ENCODE measurements at regions not wholly inside any gene's neighbourhood (a gene's known extent, or its start where the extent isn't known, plus 50 kb on each side); places are given as distances from the start of the nearest gene placed in this dataset.

- Histone ChIP-seq H3K9me3 (no peaks in the 10 kb centered on the region), H3K36me3 (no peaks in the 10 kb centered on the region), H3K27ac (no peak overlapping the region), H3K4me3 (no peak overlapping the region), H3K27me3 (no peaks in the 10 kb centered on the region), H3K4me1 (no peaks in the 10 kb centered on the region)
- TF ChIP-seq POLR2A (IDR thresholded peaks at IDR 0.05), result no peak
- TF ChIP-seq POLR2AphosphoS5 (IDR thresholded peaks at IDR 0.05; ENCODE audit: insufficient read depth in 1 of 2, low read depth in 1 of 2), result no peak
- no peak for TF ChIP-seq CTCF (IDR thresholded peaks at IDR 0.05)
- intact Hi-C loops (cut with DNase I), result no loop called here
- no peak for DNase-seq (ENCODE audit: extremely low spot score in 2 of 2)
Observed at GRCh38 chrX:45795546-45795945, 594.9 kb upstream of the DIPK2B start.

DNA sequence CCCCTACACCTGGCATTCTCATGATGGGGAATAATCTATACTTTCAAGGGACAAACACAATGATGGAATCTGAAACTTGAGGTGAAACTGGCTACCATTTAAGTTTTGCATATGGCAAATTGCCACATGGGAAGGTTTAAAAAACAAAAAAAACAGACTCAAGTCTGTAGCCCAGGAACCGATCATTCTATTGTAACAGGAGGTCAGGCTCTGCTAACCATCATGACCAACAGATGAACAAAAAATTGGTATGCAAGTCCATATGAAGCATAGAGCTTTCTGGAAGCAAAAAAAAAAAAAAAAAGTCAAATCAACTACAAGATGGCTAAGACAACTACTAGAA, 594.3 kb upstream of the DIPK2B start:
- intact Hi-C loops (cut with DNase I), result loop anchor here (5.0 kb wide), 1 partner anchor 658 kb away; no protein-coding TSS in a partner anchor
- H3K36me3 ChIP-seq, result no peaks in the 10 kb centered on the region
- H3K4me3 ChIP-seq, result no peak overlapping the region
- no peaks in the 10 kb centered on the region for H3K9me3 ChIP-seq
- no peak for TF ChIP-seq POLR2AphosphoS5 (IDR thresholded peaks at IDR 0.05; ENCODE audit: insufficient read depth in 1 of 2, low read depth in 1 of 2)
- no peak for TF ChIP-seq POLR2A (IDR thresholded peaks at IDR 0.05)
- TF ChIP-seq CTCF (IDR thresholded peaks at IDR 0.05), result no peak
- no peaks in the 10 kb centered on the region for H3K4me1 ChIP-seq
- DNase-seq (ENCODE audit: extremely low spot score in 2 of 2), result no peak
- no peaks in the 10 kb centered on the region for H3K27me3 ChIP-seq
- no peak overlapping the region for H3K27ac ChIP-seq

DNA sequence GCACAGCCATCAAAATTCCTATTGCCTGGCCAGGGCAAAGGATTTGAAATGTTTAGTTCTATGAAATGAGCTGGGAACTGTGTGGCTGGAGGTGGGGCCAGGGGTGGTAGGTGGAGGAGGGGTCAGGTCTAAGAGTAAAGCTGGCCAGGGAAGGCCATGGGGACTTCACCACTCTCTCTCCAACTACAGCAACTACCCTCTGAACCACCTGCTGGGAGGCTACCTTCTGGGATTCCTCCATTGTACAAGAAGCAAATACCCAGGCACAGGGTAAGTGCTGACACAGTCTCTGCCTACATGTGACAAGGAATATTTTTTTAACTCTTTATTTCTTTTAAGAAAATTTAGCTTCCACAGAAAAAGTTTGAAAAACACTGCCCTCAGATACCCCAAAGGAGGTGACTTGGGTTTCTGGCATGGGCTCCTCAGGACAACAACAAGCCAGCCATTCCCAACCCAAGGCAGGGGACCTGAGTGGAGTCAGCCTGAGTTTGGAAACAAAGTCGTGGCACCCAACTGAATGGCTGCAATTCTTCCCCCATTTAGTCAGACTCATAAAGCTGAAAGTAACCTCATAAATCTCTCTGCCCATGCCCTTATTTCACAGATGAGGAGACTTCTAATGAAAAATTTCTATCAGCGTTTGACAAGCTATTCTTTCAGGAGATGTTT, 593.8 kb upstream of the DIPK2B start:
- no peaks in the 10 kb centered on the region for H3K27me3 ChIP-seq
- H3K4me1 ChIP-seq, result no peaks in the 10 kb centered on the region
- H3K4me3 ChIP-seq, result no peak overlapping the region
- DNase-seq (ENCODE audit: extremely low spot score in 2 of 2), result no peak
- H3K27ac ChIP-seq, result no peak overlapping the region
- H3K36me3 ChIP-seq, result no peaks in the 10 kb centered on the region
- intact Hi-C loops (cut with DNase I), result loop anchor here (5.0 kb wide), 1 partner anchor 657 kb away; no protein-coding TSS in a partner anchor
- TF ChIP-seq POLR2AphosphoS5 (IDR thresholded peaks at IDR 0.05; ENCODE audit: insufficient read depth in 1 of 2, low read depth in 1 of 2), result no peak
- TF ChIP-seq POLR2A (IDR thresholded peaks at IDR 0.05), result no peak
- no peak for TF ChIP-seq CTCF (IDR thresholded peaks at IDR 0.05)
- H3K9me3 ChIP-seq, result no peaks in the 10 kb centered on the region

- no peaks in the 10 kb centered on the region for H3K4me1 ChIP-seq
- no peaks in the 10 kb centered on the region for H3K27me3 ChIP-seq
- DNase-seq (ENCODE audit: extremely low spot score in 2 of 2), result no peak
- no peak overlapping the region for H3K27ac ChIP-seq
- TF ChIP-seq POLR2A (IDR thresholded peaks at IDR 0.05) (no peak), POLR2AphosphoS5 (IDR thresholded peaks at IDR 0.05; ENCODE audit: insufficient read depth in 1 of 2, low read depth in 1 of 2) (peak in 1 of 2 donors; percentile 32), CTCF (IDR thresholded peaks at IDR 0.05) (no peak)
- H3K36me3 ChIP-seq, result no peaks in the 10 kb centered on the region
- no peaks in the 10 kb centered on the region for H3K9me3 ChIP-seq
- intact Hi-C loops (cut with DNase I), result no loop called here
- H3K4me3 ChIP-seq, result no peak overlapping the region
Observed at GRCh38 chrX:45788941-45789348, 588.3 kb upstream of the DIPK2B start.

DNA sequence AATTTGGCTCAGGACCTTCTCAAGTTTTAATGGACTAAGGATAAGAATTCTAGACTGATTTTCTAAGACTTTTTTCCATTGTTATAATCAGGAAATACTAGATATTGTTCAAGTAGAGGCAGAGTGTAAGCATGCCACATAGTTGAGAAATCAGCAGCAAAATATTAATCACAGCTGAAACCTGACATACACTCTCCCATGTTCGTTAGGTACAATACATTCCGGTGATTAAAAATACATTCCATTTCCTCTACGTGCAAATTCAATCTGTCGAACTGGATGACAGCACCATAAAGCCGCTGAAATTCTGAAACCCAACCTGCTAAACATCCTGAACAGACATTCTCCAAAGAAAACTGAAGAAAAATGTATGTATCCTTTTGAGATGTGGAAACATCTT, 587.6 kb upstream of the DIPK2B start:
- Histone ChIP-seq H3K27ac (no peak overlapping the region), H3K36me3 (no peaks in the 10 kb centered on the region), H3K4me1 (no peaks in the 10 kb centered on the region), H3K9me3 (no peaks in the 10 kb centered on the region), H3K4me3 (no peak overlapping the region), H3K27me3 (no peaks in the 10 kb centered on the region)
- no peak for TF ChIP-seq POLR2A (IDR thresholded peaks at IDR 0.05)
- TF ChIP-seq POLR2AphosphoS5 (IDR thresholded peaks at IDR 0.05; ENCODE audit: insufficient read depth in 1 of 2, low read depth in 1 of 2), result no peak
- TF ChIP-seq CTCF (IDR thresholded peaks at IDR 0.05), result no peak
- no peak for DNase-seq (ENCODE audit: extremely low spot score in 2 of 2)
- intact Hi-C loops (cut with DNase I), result no loop called here
